ENCODE measurements at regions not wholly inside any gene's neighbourhood (a gene's known extent, or its start where the extent isn't known, plus 50 kb on each side); places are given as distances from the start of the nearest gene placed in this dataset.

- TF ChIP-seq CHD7 (IDR thresholded peaks at IDR 0.05; ENCODE audit: insufficient replicate concordance, low read length), result no peak
These were observed 502.3 kb downstream of the TXNL1 start (continued) for GRCh38 chr18:56136105-56136504.

Measured in H1 (cell line).